SJSA1 (cell line): ENCODE measurements at regions not wholly inside any gene's neighbourhood (a gene's known extent, or its start where the extent isn't known, plus 50 kb on each side); places are given as distances from the start of the nearest gene placed in this dataset.

Source experiments
- DNase-seq, 2 experiments: peaks; one replicate each; pipeline ENCODE4 v3.0.0-alpha.2; 2015 to 2020; ENCODE audit warnings: low spot score in 2 of 2, low read depth in 1 of 2
- H3K27ac ChIP-seq: fragments of 250-450 bp; sonication (Bioruptor Pico); 2 replicates; pipeline ENCODE4 v1.5.1; 2020; ENCODE audit warnings: mild to moderate bottlenecking, moderate library complexity
- H3K27me3 ChIP-seq: fragments of 250-450 bp; sonication (Bioruptor Pico); replicated peaks from 2 replicates; pipeline ENCODE4 v1.5.1; 2020; ENCODE audit warnings: mild to moderate bottlenecking, moderate library complexity
- H3K36me3 ChIP-seq: fragments of 250-450 bp; sonication (Bioruptor Pico); 2 replicates; pipeline ENCODE4 v1.5.1; 2020; ENCODE audit warnings: mild to moderate bottlenecking
- H3K4me1 ChIP-seq: fragments of 250-450 bp; sonication (Bioruptor Pico); replicated peaks from 2 replicates; pipeline ENCODE4 v1.6.1; 2021; ENCODE audit warnings: mild to moderate bottlenecking
- H3K4me3 ChIP-seq: fragments of 250-450 bp; sonication (Bioruptor Pico); 2 replicates; pipeline ENCODE4 v1.5.1; 2020; ENCODE audit warnings: mild to moderate bottlenecking
- H3K9me3 ChIP-seq: fragments of 250-450 bp; sonication (Bioruptor Pico); replicated peaks from 2 replicates; pipeline ENCODE4 v1.5.1; 2020; ENCODE audit warnings: mild to moderate bottlenecking

GRCh38 chr2:59082657-59083056 is 841.5 kb upstream of the FANCL start:
- Histone ChIP-seq H3K4me1 (no peaks in the 10 kb centered on the region), H3K36me3 (no peaks in the 10 kb centered on the region), H3K27ac (no peak overlapping the region), H3K27me3 (no peaks in the 10 kb centered on the region), H3K4me3 (no peak overlapping the region), H3K9me3 (peaks cover 3% of the 10 kb centered on the region; the same call in 1 of the 2 replicates)
- no peak for DNase-seq

- Histone ChIP-seq H3K4me1 (no peaks in the 10 kb centered on the region), H3K9me3 (no peaks in the 10 kb centered on the region), H3K4me3 (no peak overlapping the region), H3K27me3 (no peaks in the 10 kb centered on the region; the same call in 1 of the 2 replicates), H3K36me3 (no peaks in the 10 kb centered on the region), H3K27ac (no peak overlapping the region)
- DNase-seq, result no peak
These were observed 839.5 kb upstream of the FANCL start for GRCh38 chr2:59080451-59081181.

- Histone ChIP-seq H3K36me3 (no peaks in the 10 kb centered on the region), H3K27me3 (no peaks in the 10 kb centered on the region; the same call in 1 of the 2 replicates), H3K4me3 (no peak overlapping the region), H3K9me3 (no peaks in the 10 kb centered on the region), H3K27ac (no peak overlapping the region), H3K4me1 (no peaks in the 10 kb centered on the region)
- no peak for DNase-seq
These were observed 836.9 kb upstream of the FANCL start for GRCh38 chr2:59077981-59078531.

- no peak overlapping the region for H3K27ac ChIP-seq
- no peaks in the 10 kb centered on the region for H3K36me3 ChIP-seq
- no peaks in the 10 kb centered on the region for H3K4me1 ChIP-seq
- no peaks in the 10 kb centered on the region for H3K9me3 ChIP-seq
- no peak overlapping the region for H3K4me3 ChIP-seq
- no peak for DNase-seq
- H3K27me3 ChIP-seq, result no peaks in the 10 kb centered on the region; the same call in 1 of the 2 replicates
These were observed 836.1 kb upstream of the FANCL start for GRCh38 chr2:59077026-59077725.

- Histone ChIP-seq H3K4me3 (no peak overlapping the region), H3K27me3 (no peaks in the 10 kb centered on the region; the same call in 1 of the 2 replicates), H3K27ac (no peak overlapping the region), H3K4me1 (no peaks in the 10 kb centered on the region), H3K36me3 (no peaks in the 10 kb centered on the region), H3K9me3 (no peaks in the 10 kb centered on the region)
- no peak for DNase-seq
These were observed 835.0 kb upstream of the FANCL start for GRCh38 chr2:59076079-59076619.

- H3K4me3 ChIP-seq, result no peak overlapping the region
- no peak overlapping the region for H3K27ac ChIP-seq
- H3K4me1 ChIP-seq, result no peaks in the 10 kb centered on the region
- H3K27me3 ChIP-seq, result no peaks in the 10 kb centered on the region; the same call in 1 of the 2 replicates
- no peaks in the 10 kb centered on the region for H3K9me3 ChIP-seq
- no peaks in the 10 kb centered on the region for H3K36me3 ChIP-seq
- DNase-seq, result no peak
These were observed 832.9 kb upstream of the FANCL start for GRCh38 chr2:59074071-59074470.

GRCh38 chr2:59073286-59073685 is 832.2 kb upstream of the FANCL start:
- H3K4me1 ChIP-seq, result no peaks in the 10 kb centered on the region
- H3K27ac ChIP-seq, result no peak overlapping the region
- DNase-seq, result no peak
- no peaks in the 10 kb centered on the region; the same call in 1 of the 2 replicates for H3K27me3 ChIP-seq
- no peaks in the 10 kb centered on the region for H3K9me3 ChIP-seq
- no peak overlapping the region for H3K4me3 ChIP-seq
- no peaks in the 10 kb centered on the region for H3K36me3 ChIP-seq

- no peak overlapping the region for H3K4me3 ChIP-seq
- no peaks in the 10 kb centered on the region for H3K27me3 ChIP-seq
- H3K9me3 ChIP-seq, result no peaks in the 10 kb centered on the region
- H3K36me3 ChIP-seq, result no peaks in the 10 kb centered on the region
- no peak overlapping the region for H3K27ac ChIP-seq
- H3K4me1 ChIP-seq, result no peaks in the 10 kb centered on the region
- no peak for DNase-seq
These were observed 827.1 kb upstream of the FANCL start for GRCh38 chr2:59068255-59068654.

- H3K9me3 ChIP-seq, result no peaks in the 10 kb centered on the region
These were observed 825.8 kb upstream of the FANCL start for GRCh38 chr2:59066787-59067399.

GRCh38 chr2:59047373-59047995 is 806.4 kb upstream of the FANCL start:
- H3K27ac ChIP-seq, result no peak overlapping the region
- DNase-seq, result no peak
- H3K27me3 ChIP-seq, result no peaks in the 10 kb centered on the region
- no peak overlapping the region for H3K4me3 ChIP-seq
- H3K9me3 ChIP-seq, result no peaks in the 10 kb centered on the region; the same call in 1 of the 2 replicates
- no peaks in the 10 kb centered on the region for H3K36me3 ChIP-seq
- H3K4me1 ChIP-seq, result no peaks in the 10 kb centered on the region

More at GRCh38 chr2:59066787-59067399, 825.8 kb upstream of the FANCL start:
- Histone ChIP-seq H3K4me1 (no peaks in the 10 kb centered on the region), H3K27ac (no peak overlapping the region), H3K4me3 (no peak overlapping the region), H3K27me3 (no peaks in the 10 kb centered on the region), H3K36me3 (no peaks in the 10 kb centered on the region)
- no peak for DNase-seq

- Histone ChIP-seq H3K4me3 (no peak overlapping the region), H3K36me3 (no peaks in the 10 kb centered on the region), H3K27me3 (no peaks in the 10 kb centered on the region), H3K9me3 (no peaks in the 10 kb centered on the region; the same call in 1 of the 2 replicates), H3K27ac (no peak overlapping the region), H3K4me1 (no peaks in the 10 kb centered on the region)
- DNase-seq, result no peak
These were observed 805.6 kb upstream of the FANCL start for GRCh38 chr2:59046401-59047372.

GRCh38 chr2:59044736-59045135 is 803.6 kb upstream of the FANCL start:
- DNase-seq, result no peak
- no peaks in the 10 kb centered on the region for H3K27me3 ChIP-seq
- H3K4me1 ChIP-seq, result no peaks in the 10 kb centered on the region
- H3K27ac ChIP-seq, result no peak overlapping the region
- H3K4me3 ChIP-seq, result no peak overlapping the region
- H3K9me3 ChIP-seq, result no peaks in the 10 kb centered on the region
- H3K36me3 ChIP-seq, result no peaks in the 10 kb centered on the region
